Sigmoid colon (tissue), 6 donors: ENCODE measurements at regions not wholly inside any gene's neighbourhood (a gene's known extent, or its start where the extent isn't known, plus 50 kb on each side); places are given as distances from the start of the nearest gene placed in this dataset.

Source experiments
- DNase-seq: peaks from one replicate; pipeline ENCODE4 v3.0.0-alpha.2; 2019
- H3K27ac ChIP-seq, 4 donors: fragments of 200-600 bp; sonication (generic); one replicate each; pipeline ENCODE4 v1.5.1; 2016 to 2019; ENCODE audit warnings: mild to moderate bottlenecking in 1 of 4
- H3K27me3 ChIP-seq, 3 donors: fragments of 200-600 bp; sonication (generic); one replicate each; pipeline ENCODE4 v1.5.1; 2019; ENCODE audit warnings: mild to moderate bottlenecking in 1 of 3
- H3K36me3 ChIP-seq, 4 donors: fragments of 200-600 bp; sonication (generic); one replicate each; pipeline ENCODE4 v1.5.1; 2016 to 2019
- H3K4me1 ChIP-seq, 4 donors: fragments of 200-600 bp; sonication (generic); one replicate each; pipeline ENCODE4 v1.5.1; 2017 to 2019
- H3K4me3 ChIP-seq, 4 donors: fragments of 200-600 bp; sonication (generic); one replicate each; pipeline ENCODE4 v1.5.1; 2017 to 2019; ENCODE audit warnings: mild to moderate bottlenecking in 2 of 4, moderate library complexity in 1 of 4
- H3K9me3 ChIP-seq, 4 donors: fragments of 200-600 bp in 3 of 4; sonication (generic) in 3 of 4; one replicate each; pipeline versions ENCODE4 v1.5.1 to v1.6.1; 2013 to 2019
- EP300 ChIP-seq, 4 donors: sonication (generic); formaldehyde crosslinking; IDR thresholded peaks; one replicate each; pipeline ENCODE4 v1.6.1; 2017; ENCODE audit warnings: antibody characterized with exemption in 4 of 4
- POLR2A ChIP-seq, 2 donors: fragments of 450-650 bp; IDR thresholded peaks; one replicate each; pipeline ENCODE4 v1.6.1; 2016; ENCODE audit warnings: antibody characterized with exemption in 2 of 2, mild to moderate bottlenecking in 2 of 2, moderate library complexity in 2 of 2
- POLR2AphosphoS5 ChIP-seq, 4 donors: sonication (generic); formaldehyde crosslinking; IDR thresholded peaks; one replicate each; pipeline ENCODE4 v1.6.1; 2017; ENCODE audit warnings: antibody characterized with exemption in 4 of 4
- WGBS, 2 donors: extraction: QIAGEN DNeasy Blood & Tissue Kit; methylation state at CpG; one replicate each; pipeline ENCODE4 v1.1.7; 2013; 5-methylcytosine and 5-hydroxymethylcytosine counted together
- intact Hi-C: fragments of 100-400 bp; cut with DNase I; formaldehyde crosslinking; loops from one replicate; pipeline ENCODE4 v1.15.1; 2023
- TF ChIP-seq, protein P1 (sequence below), 4 experiments: fragments of 450-650 bp in 3 of 4; fragments of 200-600 bp in 1 of 4; IDR thresholded peaks; one replicate each; pipeline ENCODE4 v1.5.1; 2016 to 2019; ENCODE audit warnings: antibody characterized with exemption in 4 of 4, mild to moderate bottlenecking in 3 of 4, moderate library complexity in 2 of 4
- donor health status: healthy with polysubstance abuse.
- donor health status: healthy.

DNA sequence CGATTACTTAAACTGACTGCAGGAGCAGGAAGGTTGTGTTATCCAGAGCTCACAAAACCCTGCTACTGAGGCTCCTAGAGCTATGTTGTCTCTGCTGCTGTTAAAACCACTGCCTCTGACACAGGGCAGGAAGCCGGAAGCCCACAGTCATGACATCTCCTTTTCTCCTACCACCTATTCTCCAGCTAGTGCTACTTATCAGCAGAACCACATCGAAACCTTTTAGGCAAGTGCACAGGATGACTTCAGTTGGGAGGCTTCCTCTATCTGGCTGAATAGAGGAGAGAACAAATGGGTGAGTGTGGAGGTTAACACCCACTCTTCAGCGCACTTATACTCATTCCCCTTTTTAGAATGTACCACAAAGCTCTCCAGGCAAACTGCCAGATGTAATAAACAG, 638.0 kb downstream of the OTOL1 start:
- peaks cover 0 to 21% (median 12%) of the 10 kb centered on the region in 4 donors for H3K4me1 ChIP-seq
- H3K36me3 ChIP-seq, result no peaks in the 10 kb centered on the region
- H3K27ac ChIP-seq, result no peak overlapping the region
- TF ChIP-seq POLR2AphosphoS5 (IDR thresholded peaks at IDR 0.05) (no peak), POLR2A (IDR thresholded peaks at IDR 0.05) (no peak), EP300 (IDR thresholded peaks at IDR 0.05) (no peak)
- TF ChIP-seq, protein P1, sequence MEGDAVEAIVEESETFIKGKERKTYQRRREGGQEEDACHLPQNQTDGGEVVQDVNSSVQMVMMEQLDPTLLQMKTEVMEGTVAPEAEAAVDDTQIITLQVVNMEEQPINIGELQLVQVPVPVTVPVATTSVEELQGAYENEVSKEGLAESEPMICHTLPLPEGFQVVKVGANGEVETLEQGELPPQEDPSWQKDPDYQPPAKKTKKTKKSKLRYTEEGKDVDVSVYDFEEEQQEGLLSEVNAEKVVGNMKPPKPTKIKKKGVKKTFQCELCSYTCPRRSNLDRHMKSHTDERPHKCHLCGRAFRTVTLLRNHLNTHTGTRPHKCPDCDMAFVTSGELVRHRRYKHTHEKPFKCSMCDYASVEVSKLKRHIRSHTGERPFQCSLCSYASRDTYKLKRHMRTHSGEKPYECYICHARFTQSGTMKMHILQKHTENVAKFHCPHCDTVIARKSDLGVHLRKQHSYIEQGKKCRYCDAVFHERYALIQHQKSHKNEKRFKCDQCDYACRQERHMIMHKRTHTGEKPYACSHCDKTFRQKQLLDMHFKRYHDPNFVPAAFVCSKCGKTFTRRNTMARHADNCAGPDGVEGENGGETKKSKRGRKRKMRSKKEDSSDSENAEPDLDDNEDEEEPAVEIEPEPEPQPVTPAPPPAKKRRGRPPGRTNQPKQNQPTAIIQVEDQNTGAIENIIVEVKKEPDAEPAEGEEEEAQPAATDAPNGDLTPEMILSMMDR (IDR thresholded peaks at IDR 0.05), result no peak
- no peak overlapping the region for H3K4me3 ChIP-seq
- no peaks in the 10 kb centered on the region for H3K27me3 ChIP-seq
- intact Hi-C loops, result no loop called here
- no peaks in the 10 kb centered on the region for H3K9me3 ChIP-seq
- WGBS, 2 donors, result 53 to 83% methylated on average over 4 of the region's 4 CpGs
- DNase-seq, result no peak

DNA sequence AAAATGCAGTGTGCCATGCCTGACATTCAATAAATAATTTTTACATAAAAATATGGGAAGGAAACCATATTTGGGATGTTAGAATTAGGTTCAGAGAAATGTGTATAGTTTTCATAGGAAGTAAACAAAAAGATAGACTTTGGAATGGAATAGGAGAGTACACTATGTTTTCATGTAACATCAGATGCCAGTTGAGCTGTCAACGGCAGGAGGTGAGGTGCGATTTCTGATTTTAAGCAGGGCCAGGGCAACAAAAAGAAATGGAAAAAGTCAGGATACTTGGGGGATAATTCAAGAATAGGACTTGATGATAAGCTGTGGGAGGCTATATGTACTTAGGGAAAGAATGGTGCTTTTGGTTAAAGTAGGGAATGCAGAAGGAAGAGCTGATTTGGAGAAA, 639.5 kb downstream of the OTOL1 start:
- TF ChIP-seq POLR2A (IDR thresholded peaks at IDR 0.05) (no peak), POLR2AphosphoS5 (IDR thresholded peaks at IDR 0.05) (no peak), EP300 (IDR thresholded peaks at IDR 0.05) (no peak)
- TF ChIP-seq, protein P1 (IDR thresholded peaks at IDR 0.05), result no peak
- 86 to 94% methylated on average over 2 of the region's 2 CpGs for WGBS, 2 donors
- no peak overlapping the region for H3K27ac ChIP-seq
- H3K4me1 ChIP-seq, result peaks cover 0 to 37% (median 19%) of the 10 kb centered on the region in 4 donors
- no peaks in the 10 kb centered on the region for H3K36me3 ChIP-seq
- no peak for DNase-seq
- H3K4me3 ChIP-seq, result no peak overlapping the region
- H3K9me3 ChIP-seq, result no peaks in the 10 kb centered on the region
- no peaks in the 10 kb centered on the region for H3K27me3 ChIP-seq
- intact Hi-C loops, result no loop called here

DNA sequence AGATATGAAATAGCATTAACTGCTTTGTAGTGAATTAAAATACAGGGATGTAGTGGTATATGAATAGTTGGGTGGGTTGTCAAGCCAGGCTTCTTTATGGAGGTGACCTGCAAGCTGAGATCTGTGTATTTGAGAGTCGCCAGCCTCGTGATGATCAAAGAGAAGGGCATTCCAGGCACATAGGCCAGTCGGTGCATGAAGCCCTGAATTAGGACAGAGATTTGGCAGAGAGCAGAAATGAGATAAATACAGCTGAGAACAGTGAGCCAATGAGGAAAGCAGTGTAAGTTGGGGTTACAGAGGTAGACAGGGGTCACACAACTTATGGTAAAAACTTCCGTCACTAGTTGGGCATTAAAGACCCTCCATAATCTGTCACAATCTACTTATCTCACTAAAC, 641.9 kb downstream of the OTOL1 start:
- WGBS, 2 donors, result 67 to 76% methylated on average over 4 of the region's 4 CpGs
- H3K27ac ChIP-seq, result peak overlapping the region in 3 of 4 donors; percentile 46 to 60 (median 47)
- no peaks in the 10 kb centered on the region for H3K36me3 ChIP-seq
- DNase-seq, result no peak
- H3K4me3 ChIP-seq, result no peak overlapping the region
- H3K27me3 ChIP-seq, result no peaks in the 10 kb centered on the region
- TF ChIP-seq POLR2AphosphoS5 (IDR thresholded peaks at IDR 0.05) (peak in 1 of 4 donors; percentile 33), EP300 (IDR thresholded peaks at IDR 0.05) (no peak)
- H3K9me3 ChIP-seq, result no peaks in the 10 kb centered on the region
- H3K4me1 ChIP-seq, result peaks cover 0 to 45% (median 24%) of the 10 kb centered on the region in 4 donors
- intact Hi-C loops, result no loop called here

DNA sequence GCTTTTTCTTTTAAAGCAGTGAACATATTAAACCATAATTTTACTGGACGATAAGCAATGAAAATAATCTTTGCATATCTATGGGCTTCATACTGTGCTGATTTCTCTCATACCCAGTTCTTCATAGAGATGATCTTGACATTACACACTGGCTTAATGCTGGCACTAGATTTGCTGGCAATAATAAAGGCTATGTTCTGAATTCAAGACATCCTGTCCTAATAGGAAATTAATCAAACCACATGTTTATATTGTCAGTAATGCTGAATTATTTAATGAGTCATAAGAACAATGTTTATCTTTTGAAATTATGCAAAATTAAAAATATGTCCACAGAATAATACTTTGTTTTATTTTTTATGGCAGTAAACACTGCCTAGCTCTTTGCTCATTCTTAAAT, 643.2 kb downstream of the OTOL1 start:
- Histone ChIP-seq H3K4me1 (peaks cover 0 to 54% (median 29%) of the 10 kb centered on the region in 4 donors), H3K36me3 (no peaks in the 10 kb centered on the region), H3K9me3 (no peaks in the 10 kb centered on the region), H3K27me3 (no peaks in the 10 kb centered on the region), H3K27ac (peak overlapping the region in 1 of 4 donors; percentile 39), H3K4me3 (no peak overlapping the region)
- intact Hi-C loops, result no loop called here
- no peak for DNase-seq
- TF ChIP-seq POLR2A (IDR thresholded peaks at IDR 0.05) (no peak), EP300 (IDR thresholded peaks at IDR 0.05) (no peak), POLR2AphosphoS5 (IDR thresholded peaks at IDR 0.05) (no peak)
- TF ChIP-seq, protein P1 (IDR thresholded peaks at IDR 0.05), result no peak
- WGBS, 2 donors, result 40 to 83% methylated on average over 1 of the region's 1 CpG

DNA sequence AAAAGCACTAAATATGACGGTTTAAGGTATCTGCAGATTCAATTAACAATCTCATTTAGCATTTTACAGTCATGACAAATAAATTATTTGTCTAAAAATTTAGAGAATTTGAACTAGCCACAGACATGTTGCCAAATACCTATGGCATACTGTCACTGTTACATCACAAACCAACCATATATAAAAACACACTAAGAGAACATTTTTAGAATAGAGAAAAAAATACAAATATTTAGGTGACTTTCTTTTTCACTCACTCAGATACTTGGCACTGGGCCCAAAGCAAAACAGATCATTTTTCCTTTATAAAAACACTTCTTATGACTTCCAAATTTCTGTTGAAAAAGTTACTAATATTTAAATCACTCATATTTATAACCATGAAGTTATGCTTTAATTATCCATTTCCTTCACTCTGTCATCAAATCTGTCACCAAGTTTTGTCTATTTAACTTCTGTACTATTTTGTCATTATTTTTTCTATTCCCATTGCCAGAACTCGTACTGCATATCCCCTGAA, 644.7 kb downstream of the OTOL1 start:
- WGBS, 2 donors, result 52% methylated on average over 2 of the region's 2 CpGs
- Histone ChIP-seq H3K27me3 (no peaks in the 10 kb centered on the region), H3K4me3 (no peak overlapping the region), H3K27ac (peak overlapping the region in 2 of 4 donors; percentile 5 to 24), H3K4me1 (peaks cover 0 to 61% (median 32%) of the 10 kb centered on the region in 4 donors), H3K36me3 (no peaks in the 10 kb centered on the region), H3K9me3 (no peaks in the 10 kb centered on the region)
- no peak for DNase-seq
- TF ChIP-seq EP300 (IDR thresholded peaks at IDR 0.05), result no peak
- TF ChIP-seq POLR2A (IDR thresholded peaks at IDR 0.05), result no peak
- TF ChIP-seq, protein P1 (IDR thresholded peaks at IDR 0.05), result no peak
- TF ChIP-seq POLR2AphosphoS5 (IDR thresholded peaks at IDR 0.05), result no peak
- intact Hi-C loops, result no loop called here
